NCI-H1105 (cell line): ENCODE measurements at regions not wholly inside any gene's neighbourhood (a gene's known extent, or its start where the extent isn't known, plus 50 kb on each side); places are given as distances from the start of the nearest gene placed in this dataset.

ENCODE experiments used
- DNase-seq: peaks from one replicate; lab custom pipeline; 2025; lab: John Stamatoyannopoulos, UW

- DNase-seq, result no peak
Observed at GRCh38 chr5:5953584-5954274, 424.6 kb downstream of the MED10 start.

DNA sequence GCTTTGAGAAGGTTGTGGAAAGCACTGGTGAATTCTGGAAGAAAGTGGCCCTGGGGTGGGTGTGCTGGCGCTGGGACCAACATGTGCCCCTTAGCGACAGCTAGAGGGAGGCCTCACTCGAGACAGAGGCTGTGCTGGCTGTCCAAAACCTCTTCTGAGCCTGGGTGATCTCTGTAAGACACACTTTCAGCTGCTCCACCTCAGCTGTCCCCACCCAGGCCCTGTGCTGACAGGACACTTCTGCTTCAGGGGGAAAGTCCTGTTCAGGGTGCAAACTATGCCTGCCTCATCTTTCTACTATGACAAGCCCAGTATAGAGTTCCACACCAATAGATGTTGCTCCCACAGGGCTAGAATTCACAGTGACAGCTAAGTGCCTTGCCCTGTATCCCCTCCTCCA is 426.4 kb downstream of the MED10 start:
- DNase-seq, result no peak

GRCh38 chr5:5950658-5951057 is 427.7 kb downstream of the MED10 start:
- no peak for DNase-seq

GRCh38 chr5:5941486-5941885 is 436.9 kb downstream of the MED10 start:
- DNase-seq, result no peak

DNA sequence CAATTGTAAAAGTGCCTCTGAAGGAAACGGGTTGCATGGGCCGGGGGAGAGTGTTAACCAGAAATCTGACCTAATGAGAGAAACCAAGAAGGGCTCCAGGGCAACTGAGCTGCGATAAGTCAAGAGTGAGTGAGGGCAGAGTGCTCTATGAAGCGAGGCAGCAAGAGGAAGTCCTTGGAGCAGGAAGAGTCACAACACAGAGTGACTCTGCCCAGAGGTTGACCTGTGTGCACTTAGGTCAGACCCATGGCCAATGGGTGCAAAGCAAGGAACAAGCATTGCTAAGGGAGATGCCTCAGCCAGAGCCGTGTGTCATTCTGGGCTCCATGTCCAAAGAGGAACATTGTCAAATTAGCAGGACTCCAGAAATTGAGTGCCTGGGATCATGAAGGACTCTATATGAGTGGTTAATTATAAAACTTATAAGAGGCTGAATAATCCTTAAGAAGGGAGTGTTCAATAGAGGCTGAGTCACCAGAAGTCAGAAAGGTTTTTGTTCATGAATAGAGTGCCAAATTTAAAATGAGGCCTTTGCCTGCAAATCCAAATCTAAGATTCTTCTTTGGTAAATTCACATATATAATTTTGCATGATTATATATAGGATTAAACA is 438.5 kb downstream of the MED10 start:
- no peak for DNase-seq

DNA sequence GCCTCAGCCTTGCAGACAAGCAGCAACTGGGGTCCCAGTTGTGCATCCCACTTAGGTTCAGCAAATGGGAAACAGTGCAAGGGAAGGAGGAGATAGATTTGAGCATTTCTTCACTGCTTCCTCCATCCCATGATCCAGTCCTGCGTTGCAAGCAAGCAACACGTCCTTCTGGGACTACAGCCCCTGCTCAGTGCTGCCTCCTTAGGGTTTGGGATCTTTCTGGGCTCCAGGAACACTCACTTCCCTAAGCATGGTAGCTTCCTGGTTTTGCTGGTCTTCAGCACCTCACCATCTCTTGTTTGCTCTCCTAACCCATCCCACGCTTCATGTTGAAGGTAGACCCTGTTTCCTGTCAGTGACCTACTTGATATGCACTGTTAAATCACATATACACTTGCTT is 444.7 kb downstream of the MED10 start:
- DNase-seq, result no peak

GRCh38 chr5:5932824-5933223 is 445.5 kb downstream of the MED10 start:
- DNase-seq, result no peak

- DNase-seq, result no peak
Observed at GRCh38 chr5:5930561-5930960, 447.8 kb downstream of the MED10 start.

DNA sequence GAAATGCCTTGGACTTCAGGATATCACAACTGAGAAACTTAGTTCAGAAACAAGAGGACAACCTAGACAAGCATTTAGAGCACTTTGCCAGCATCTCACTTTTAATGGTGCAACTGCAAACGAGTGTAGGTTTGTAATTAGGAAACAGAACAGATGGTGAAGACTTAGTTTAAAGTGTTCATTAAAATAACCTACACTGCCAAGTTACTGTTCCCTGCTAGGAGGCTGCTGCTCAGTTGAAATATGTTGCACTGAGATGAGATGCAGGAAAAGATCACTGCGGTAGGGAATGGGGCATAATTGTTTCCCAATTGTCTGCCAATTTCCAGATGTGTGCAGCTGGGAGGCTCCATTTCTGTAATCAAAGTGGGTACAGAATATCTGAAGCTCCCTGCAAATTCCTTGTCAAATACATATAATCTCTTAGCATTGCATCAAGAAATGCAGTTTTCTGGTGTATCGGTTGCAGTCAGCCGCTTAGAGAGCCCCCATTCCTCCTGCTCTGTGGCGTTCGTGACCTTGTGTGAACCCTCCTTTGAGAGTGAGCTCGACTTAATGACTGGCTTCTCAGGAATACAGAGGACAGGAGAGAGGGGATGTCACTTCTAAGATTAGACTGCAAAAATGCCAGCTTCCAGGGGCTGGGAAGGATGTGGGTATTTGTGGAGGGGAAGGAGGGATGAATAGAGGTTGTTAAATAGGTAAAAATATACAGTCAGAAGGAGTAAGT is 448.9 kb downstream of the MED10 start:
- no peak for DNase-seq

DNA sequence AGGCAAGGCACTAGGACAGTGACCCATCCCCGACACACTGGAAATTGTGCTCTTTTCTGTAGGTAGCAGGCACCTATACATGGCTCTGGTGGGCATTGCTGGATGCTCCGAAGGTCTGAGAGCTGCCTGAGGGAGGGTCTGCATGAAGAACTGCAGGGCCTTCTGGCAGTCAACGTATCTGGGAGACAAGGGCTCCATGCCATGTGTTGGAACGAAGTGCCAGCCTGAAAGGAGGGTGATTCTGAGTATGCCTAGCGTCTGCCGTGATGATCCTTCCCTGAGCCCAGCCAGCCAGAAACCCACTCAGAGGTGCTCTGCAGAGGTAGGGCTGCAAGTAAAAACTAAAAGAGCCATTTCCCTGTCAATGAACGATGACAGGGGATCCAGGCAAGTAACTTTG is 453.2 kb downstream of the MED10 start:
- no peak for DNase-seq

DNA sequence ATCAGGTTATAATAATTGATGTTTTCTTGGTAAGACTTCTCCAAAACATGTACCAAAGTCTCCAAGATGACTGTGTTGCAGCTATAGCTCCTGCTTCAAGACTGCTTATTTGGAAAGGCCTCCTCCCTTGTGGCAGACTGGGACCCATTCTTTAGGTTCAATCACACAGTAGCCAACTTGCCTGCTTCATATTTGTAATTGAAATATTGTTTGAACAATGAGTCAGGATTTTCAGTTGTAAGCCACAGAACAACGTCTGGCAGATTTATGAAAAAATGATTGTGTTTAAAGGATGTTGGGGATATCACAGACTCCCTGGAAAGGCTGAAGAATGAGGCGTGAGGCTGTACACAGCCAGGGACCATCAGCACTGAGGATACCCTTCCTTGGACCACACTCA is 458.9 kb downstream of the MED10 start:
- no peak for DNase-seq

GRCh38 chr5:5906778-5907177 is 471.6 kb downstream of the MED10 start:
- DNase-seq, result no peak

- DNase-seq, result no peak
Observed at GRCh38 chr5:5905186-5905585, 473.2 kb downstream of the MED10 start.

DNA sequence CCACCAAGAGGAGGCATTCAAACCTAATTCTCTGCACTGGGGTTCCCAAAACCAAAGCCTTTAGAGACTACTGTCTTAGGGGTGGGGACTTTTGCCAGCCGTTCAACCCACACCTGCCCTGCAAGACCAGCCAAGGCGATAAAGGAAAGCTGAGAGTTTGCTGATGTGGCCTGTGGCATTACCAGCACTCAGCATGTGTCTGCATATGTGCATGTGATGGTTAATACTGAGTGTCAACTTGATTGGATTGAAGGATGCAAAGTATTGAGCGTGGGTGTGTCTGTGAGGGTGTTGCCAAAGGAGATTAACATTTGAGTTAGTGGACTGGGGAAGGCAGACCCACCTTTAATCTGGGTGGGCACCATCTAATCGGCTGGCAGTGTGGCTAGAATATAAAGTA is 474.2 kb downstream of the MED10 start:
- DNase-seq, result no peak

DNA sequence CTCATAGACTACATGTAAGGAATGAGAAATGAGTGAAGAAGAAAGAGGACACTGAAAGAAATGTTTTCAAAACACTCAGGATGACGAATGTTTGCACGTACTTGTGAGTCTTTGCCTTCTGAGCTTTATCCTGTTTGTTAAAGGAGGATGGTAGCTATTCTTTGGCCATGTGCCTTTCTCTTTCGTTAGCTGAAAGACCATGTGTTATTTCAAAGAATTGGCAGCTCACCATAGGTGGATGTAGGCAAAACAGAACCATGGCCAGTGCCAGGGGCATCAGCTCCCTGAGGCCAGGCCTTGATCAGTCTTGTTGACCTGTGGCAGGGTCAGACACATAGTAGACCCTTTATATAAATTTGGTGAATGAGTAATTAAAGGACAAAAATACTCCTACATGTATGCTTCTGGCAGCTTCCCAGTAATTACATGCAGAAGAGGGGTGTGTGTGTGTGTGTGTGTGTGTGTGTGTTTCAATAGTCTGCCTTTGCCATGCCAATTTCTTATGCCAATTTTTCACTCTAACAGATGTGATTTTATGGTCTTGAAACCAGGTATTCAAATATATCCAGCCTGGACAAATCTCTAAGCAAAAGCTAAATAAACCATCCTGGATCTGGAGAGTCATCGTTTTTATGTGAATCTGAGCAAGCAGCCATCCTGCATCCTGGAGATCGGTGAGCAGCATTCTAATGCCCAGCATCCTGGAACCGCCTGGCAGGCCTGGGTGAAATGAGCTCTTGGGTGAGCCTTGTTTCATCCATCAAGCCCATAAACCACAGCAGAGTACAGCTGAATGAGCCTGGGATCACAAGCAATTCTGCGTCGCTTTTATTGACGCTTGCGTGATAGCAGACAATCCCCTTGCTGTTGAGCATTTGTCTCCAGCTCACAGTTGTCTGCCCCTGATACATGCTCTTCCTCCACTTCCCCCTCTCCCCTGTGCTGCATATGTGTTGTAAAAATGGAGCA is 475.4 kb downstream of the MED10 start:
- no peak for DNase-seq

DNA sequence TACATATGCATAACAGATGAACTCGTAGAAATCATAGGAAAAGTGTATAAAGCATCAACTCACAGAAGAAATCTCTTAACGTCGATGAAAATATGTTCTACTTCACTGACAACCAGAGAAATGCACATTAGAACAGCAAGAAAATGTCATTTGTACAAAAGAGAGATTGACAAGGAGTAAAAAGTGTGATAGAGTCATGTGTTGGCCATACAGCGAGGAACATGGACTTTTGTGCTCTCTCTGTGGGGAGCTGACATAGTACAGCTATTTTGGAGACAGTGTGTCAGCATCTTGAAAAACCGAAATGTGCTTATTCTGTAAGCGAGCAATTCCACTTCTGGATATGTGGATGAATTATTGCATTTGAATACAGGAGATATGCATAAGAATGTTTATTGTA is 477.9 kb downstream of the ICE1 start:
- no peak for DNase-seq

DNA sequence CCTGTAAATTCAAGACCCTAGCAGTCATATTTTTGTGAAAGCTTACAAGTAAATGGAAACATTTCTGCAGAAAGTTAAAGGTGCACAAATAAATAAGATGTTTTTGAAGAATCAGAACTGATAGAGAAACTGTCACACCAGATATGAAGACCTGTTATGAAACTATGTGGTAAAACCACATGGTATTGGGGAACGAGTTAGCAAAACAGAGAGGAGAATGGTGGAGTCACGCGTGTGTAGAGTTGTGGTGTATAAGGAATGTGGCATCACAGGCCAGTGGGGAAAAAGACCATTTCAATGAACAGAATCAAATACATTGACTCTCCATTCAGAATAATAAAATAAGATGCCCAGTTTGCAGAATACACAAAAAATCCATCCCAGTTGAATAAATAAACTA is 477.2 kb downstream of the ICE1 start:
- no peak for DNase-seq

- no peak for DNase-seq
Observed at GRCh38 chr5:5888284-5888683, 465.8 kb downstream of the ICE1 start.

DNA sequence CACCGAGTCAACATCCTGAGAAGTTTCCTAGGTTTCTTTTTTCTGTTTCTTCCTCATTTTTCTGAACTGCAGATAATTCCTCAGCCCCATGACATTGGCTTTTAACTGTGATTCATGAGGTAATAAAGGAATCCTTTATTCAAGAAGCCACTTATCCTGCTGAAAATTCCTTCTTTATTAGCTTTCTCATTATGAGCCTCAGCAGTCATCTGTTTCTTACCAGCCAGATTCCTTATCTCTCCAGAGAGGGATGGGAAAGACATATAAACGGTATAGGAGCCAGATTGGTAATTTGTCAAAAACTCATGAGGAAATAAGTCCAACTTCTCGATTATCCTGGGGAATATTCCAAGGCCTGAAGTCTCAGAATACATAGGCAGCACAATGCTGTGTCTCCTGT is 465.4 kb downstream of the ICE1 start:
- no peak for DNase-seq

- no peak for DNase-seq
Observed at GRCh38 chr5:5886812-5887486, 464.5 kb downstream of the ICE1 start.

DNA sequence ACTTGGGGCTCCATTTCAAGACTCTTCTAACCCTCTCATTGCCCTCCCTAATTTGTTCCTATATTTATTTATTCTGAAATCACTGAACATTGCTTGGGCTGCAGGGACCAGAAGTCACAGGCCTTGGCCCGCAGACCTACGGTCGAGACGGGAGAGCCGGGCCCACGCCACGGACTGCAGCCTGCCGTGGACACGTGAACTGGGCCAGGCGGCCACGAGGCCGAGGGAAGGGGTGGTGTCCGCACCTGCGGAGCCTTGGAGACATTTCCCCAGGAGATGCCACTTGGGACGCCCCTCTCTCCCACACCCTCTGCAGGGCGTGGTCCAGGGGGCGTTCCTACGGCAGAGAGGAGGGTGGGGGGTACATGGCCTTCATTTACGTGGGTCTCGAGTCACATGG is 463.9 kb downstream of the ICE1 start:
- DNase-seq, result no peak

GRCh38 chr5:5885782-5886181 is 463.3 kb downstream of the ICE1 start:
- no peak for DNase-seq
